ENCODE measurements at regions not wholly inside any gene's neighbourhood (a gene's known extent, or its start where the extent isn't known, plus 50 kb on each side); places are given as distances from the start of the nearest gene placed in this dataset.

DNA sequence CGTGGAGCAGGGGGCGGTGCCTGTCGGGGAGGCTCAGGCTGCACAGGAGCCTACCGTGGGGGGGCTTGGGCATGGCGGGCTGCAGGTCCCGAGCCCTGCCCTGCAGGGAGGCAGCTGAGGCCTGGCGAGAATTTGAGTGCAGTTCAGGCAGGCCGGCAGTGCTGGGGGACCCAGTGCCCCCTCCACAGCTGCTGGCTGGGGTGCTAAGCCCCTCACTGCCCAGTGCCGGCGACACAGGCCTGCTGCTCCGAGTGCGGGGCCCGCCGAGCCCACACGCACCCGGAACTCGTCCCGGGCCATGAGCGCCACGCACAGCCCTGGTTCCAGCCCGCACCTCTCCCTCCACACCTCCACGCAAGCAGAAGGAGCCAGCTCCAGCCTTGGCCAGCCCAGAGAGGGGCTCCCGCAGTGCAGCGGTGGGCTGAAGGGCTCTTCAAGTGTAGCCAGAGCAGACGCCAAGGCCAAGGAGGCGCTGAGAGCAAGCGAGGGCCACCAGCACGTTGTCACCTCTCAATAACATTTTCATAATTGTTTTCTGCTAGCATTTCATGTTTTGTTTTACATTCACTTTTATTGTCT is 1378.9 kb upstream of the CELF4 start:
- DNase-seq (ENCODE audit: low read depth, low spot score): no peak

DNA sequence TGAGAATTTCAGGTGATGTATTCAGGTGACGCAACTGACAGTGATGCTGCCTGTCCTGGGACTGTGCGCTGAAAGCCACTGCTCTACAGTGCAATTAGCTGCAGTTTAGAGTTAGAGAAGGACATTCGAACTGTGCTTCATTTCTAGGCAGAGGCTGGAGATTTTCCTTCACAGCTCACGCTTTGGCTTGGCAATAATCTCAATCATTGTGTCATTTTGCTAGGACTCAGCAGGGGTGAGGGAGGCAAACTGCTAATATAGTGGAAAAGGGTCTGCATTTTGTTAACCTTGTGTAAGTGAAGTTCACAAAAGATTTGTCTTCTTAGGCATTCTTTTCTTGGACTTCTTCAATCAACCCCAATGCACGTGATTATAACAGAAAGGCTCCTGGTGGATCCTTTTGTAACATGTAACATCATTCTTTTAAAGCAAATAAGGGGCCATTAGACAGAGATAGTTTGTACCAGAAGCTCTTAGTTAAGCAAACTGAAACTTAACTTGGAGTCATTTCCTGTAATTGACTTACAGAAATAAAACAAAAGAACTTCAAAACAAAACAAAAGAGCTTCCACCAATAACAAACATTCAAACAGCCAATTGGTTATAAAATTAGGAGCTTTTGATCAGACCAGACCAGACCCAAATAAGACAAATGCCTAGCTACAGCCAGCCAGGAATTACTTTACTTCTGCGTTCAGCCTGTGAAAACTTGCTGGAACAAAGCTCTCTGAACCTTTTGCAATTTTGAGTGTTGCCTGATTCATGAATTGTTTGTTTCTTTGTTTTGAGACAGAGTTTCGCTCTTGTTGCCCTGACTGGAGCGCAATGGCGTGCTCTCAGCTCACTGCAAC is 1376.3 kb upstream of the CELF4 start:
- DNase-seq (ENCODE audit: low read depth, low spot score): no peak

DNA sequence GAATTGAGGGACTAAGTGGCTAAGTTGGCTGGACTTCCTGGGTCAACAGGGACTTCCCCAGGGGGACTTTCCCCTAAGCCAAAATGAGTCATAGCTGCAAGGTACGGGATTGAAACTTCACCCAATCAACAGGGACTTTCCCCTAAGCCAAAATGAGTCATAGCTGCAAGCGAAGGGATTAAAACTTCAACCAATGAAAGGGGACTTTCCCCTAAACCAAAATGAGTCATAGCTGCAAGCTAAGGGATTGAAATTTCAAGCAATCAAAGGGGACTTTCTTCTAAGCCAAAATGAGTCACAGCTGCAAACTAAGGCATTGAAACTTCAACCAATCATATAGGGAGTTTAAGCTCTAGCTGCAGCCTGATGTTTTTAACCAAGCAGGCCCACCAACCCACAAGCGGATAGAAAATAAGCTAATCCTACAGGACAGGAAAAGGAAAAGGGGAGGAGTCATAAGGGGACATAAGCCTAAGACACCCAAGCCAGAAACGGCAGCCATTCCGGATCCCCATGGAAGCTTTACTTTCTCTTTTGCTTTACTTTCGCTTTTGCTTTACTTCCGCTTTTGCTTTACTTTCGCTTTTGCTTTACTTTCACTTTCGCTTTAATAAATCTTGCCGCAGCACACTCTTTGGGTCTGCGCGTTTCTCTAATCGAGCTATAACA is 1375.4 kb upstream of the CELF4 start:
- DNase-seq (ENCODE audit: low read depth, low spot score): peak; percentile 13

DNA sequence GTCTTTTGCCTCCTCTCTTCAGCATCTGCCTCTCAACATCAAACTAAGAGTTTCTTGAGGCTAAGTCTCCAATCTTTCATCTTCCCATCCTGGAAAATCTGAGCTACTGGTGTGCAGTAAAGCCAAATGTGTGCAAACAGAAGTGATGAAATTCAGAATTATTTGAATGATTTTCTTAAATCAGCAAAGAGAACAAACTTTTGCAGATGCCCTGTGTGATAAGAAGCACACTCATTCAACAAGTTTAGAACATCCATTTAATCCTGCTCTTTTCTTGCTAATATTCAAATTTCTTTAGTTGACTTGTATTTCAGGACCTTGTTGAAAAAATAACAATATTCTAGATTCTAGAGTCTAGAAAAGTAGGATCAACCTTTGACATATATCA is 1374.9 kb upstream of the CELF4 start:
- DNase-seq (ENCODE audit: low read depth, low spot score): no peak

DNA sequence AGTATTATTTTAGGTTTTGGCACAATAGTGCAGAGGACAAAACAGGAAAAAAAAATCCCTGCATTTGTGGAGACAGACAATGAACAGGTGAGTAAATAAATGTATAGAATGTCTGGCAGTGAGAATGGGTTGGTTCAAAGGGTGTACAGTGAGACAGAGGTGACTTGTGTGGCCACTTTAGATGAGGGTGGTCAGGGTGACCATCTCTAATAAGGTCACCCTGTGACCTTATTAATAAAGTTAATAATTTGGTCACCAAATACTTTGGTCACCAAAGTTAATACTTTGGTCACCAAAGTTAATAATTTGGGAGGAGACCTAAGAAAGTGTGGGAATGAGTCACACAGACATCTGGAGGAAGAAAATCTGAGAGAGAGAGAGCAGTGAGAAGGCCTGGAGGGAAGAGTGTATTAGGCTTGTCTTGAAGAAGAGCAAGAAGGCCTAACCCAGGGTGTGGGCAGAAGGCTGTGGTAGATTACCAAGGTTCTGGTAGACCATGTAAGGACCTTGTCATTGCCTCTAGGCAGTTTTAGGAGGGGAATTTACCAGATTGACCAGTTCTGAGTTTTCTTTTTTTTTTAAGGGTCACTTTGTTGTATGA is 1368.4 kb upstream of the CELF4 start:
- DNase-seq (ENCODE audit: low read depth, low spot score): no peak

DNA sequence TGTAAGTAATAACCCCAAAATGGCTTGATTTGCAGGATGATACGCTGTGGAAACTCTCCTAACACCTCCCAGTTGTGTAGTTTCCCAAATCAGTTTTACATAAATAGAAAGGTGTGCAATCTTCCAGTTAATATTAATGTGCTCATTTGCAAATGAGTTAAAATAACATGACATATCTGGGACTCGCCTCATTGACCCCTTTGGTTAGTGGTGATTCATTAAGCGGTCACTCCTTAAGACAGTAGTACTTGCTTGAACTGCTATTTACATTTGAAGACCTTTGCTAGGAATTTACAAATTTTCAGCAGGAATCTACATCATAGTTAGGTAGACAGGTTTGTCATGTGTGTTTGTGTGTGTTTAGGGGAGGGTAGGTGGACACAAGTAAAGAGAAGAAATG is 1367.7 kb upstream of the CELF4 start:
- DNase-seq (ENCODE audit: low read depth, low spot score): no peak

DNA sequence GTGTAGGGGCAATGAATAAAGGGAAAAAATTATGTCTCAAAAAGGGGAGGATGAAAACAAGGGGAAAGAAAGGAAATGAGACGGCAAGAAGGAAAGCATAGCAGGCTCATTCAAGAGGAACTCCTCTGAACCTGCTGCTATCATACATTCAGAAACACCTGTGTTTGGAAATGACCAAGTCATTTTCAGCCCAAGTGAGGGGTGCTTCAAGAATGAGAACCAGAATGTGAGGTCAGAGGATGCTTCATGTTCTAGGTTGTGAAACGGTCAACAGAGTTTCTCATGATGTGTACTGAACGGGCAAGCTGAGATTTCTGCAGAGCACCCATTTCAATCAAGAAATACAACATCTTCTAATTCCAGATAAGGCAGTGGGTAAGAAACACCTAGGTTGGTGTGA is 1367.2 kb upstream of the CELF4 start:
- no peak for DNase-seq (ENCODE audit: low read depth, low spot score)

DNA sequence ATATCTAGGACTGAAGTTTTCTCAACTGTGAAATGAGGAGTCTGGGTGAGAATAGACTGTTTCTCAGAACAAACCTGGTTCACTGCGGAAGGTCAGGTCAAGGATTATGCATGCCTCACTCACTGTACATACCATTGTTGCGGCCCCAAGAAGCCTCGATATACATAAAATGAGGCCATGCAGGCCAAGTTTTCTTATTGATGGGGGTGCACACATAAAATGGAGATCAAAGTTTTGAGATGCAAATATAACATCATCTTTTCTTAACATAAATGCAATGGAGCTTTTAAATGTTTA is 1366.1 kb upstream of the CELF4 start:
- no peak for DNase-seq (ENCODE audit: low read depth, low spot score)

DNA sequence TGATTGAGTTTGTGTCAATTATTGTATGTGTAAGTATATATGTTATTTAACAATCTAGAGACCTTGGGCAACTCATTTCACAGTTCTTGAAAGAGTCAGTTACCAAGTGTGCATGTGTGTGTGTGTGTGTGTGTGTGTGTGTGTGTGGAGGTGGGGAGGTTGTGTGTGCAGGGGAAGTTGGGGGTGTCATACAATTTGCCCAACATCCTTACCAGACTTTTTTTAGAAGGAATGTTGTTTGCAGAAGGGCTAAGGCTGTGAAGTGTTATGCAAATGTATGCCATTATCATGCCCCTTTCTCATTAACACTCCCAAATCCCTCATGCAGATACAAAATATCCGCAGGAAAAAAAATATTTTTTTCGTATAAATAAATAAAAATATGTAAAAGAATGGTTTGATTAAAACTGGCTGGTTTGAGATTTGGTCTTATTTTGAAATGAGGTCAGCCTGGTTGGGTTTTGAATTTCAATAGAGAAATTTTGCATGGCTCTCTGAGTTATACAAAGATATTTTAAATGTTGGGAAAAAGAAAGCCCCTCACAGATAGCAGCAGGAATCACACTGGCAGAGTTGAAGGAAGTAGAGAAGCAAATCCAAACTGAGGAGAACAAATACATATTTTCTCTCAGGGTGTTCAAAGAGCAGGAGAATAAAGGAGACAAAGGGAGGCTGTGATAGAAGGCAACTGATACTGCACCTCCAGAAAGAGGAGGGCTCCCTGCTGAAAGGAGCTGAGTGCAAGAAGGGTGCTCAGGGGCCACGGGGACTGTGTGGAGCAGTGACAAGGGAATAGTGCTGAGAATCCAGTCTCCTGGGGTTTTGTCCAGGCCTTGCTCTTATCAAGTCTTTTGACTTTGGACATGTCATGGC is 1365.5 kb upstream of the CELF4 start:
- no peak for DNase-seq (ENCODE audit: low read depth, low spot score)

DNA sequence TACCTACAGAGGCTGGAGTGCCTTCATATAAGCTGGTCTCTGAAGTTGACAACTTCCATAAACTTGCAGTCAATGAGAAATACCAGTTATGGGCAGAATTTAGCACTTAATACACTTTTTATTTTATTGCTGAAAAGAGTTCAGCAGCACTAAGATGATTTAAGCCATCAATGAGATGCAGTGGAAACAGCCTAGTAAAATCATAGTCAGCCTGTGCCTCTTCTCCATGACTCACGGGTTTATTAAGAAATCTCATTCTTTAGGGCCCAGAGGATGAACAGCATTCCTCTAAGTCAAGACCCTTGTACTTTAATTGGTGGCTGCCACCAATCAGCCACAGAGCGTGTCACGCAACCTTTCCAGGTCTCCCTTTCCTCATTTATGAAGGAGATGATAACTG is 1357.9 kb upstream of the CELF4 start:
- no peak for DNase-seq (ENCODE audit: low read depth, low spot score)

DNA sequence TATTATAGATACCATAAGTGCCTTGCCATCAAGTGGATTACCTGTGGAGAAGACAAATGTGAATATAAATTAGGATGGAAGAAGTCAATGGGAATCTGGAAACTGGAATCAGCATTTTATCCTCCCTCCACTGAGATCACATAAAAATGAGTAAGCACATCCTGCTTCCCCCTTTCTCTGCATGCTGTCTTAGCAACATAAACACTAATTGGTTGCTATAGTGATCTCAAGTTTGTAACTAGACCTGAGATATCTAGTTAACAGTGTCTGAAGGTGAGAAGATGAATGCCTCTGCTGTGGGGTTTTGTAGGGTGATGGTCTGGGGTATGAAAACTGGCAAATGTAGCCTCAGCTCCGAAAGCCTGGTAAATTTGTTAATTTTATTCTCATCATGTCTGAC is 1357.5 kb upstream of the CELF4 start:
- DNase-seq (ENCODE audit: low read depth, low spot score): no peak

DNA sequence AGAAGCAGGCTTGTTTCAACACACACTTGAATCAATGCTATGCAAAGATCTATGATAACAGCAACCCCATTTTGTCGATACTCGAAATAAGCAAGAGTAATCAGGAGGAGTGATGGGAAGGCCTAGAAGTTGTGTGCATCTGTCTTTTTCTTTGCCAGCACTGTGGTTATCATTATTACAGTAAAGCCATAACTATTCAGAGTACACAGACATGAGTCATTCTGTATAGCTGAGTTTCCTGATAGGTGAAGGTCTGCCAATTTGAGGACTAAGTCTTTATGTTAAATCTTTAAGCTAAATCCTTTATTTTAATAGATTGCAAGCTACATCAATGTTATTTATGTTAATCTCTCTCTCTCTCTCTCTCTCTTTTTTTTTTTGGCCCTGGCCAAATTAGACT is 1344.4 kb upstream of the CELF4 start:
- no peak for DNase-seq (ENCODE audit: low read depth, low spot score)

DNA sequence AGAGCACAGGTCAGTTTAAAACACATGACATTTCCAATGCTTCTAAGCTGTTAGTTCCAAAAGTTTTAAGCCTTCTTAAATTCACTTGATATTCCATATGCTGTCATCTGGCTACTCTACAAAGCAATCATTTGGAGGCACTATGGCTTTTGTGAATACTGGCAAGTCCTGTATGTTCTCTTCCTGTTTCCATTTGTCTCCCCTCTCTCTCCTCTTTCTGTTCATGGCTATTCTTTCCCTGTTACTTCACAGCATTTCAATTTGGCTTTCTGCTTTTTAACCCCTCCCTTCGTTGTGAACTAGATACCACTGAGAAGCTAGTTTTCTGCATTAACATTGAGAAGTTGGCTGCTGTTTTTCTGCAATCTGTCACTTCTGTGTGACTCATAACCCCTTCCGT is 1337.2 kb upstream of the CELF4 start:
- DNase-seq (ENCODE audit: low read depth, low spot score): no peak

DNA sequence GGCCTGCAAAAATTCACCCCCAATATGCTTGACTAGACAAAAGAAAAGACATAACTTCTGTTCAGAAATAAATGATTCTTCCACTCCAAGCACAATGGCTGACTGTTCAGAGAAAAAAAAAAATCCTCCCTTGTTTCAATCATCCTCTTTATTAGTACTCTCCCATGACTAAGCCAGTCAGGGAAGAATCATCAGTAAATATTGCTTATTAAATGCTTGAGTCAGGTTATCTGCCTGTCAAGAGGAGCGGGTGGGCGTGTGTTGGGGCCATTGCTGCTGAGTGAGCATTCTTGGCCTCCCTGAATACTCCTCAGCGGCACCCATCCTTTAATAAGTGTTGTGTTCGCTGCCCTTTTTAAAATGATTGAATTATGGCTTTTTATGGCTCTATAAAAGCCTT is 1334.8 kb upstream of the CELF4 start:
- no peak for DNase-seq (ENCODE audit: low read depth, low spot score)

DNA sequence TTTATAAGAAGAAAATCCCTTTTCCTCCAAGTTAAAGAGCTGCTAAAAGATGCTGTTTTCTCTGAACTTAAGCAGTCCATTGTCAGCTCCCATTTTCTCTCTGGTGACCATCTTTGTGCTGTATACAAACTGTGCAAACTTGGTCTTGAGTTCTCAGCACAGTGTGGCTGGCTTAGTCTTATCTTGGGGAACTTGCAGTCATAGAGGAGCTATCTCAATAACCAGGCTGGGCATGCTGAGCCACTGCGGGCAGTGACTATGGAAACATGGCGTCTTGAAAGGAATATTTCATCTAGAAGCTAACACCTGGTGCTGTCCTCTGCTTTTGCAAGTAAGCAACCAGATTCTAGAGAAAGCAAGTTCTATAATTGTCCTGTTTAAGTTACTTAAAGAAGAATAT is 1334.4 kb upstream of the CELF4 start:
- no peak for DNase-seq (ENCODE audit: low read depth, low spot score)

DNA sequence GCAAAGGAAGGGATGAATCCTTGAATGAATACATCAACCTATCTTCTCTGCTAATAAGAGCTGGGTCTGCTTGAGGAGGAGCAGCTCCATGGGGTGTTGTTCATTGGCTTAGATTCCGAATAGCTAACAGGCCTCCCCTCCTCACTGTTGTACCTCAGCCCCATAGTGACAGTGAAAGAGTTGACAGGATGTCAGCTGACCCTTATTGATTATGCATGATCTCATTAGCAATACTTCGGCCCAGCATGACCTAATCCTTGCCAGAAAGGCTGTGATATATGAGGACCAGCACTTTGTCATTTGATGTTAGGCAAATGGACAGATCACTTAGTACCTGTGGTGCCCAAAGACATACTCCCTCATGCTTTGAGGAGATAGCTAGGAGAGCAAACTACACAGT is 1333.7 kb upstream of the CELF4 start:
- DNase-seq (ENCODE audit: low read depth, low spot score): no peak

DNA sequence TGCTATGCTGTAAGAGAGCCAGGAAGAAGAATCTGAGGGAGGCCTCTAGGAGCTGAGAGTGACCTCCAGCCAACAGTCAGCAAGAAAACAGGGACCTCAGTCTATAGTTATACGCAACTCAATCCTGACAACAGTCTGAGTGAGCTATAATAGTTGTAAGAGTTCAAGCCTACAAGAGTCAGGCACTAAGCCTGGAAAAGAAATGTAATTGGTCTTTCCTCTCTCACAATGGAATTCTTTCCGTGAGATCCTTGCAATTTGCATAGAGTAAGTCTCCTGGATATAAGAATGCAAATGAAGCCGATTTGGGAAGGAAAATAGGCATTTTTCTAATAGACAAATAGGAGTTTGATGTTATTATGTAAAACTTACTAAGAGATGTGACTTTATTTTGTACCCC is 1332.6 kb upstream of the CELF4 start:
- DNase-seq (ENCODE audit: low read depth, low spot score): no peak

DNA sequence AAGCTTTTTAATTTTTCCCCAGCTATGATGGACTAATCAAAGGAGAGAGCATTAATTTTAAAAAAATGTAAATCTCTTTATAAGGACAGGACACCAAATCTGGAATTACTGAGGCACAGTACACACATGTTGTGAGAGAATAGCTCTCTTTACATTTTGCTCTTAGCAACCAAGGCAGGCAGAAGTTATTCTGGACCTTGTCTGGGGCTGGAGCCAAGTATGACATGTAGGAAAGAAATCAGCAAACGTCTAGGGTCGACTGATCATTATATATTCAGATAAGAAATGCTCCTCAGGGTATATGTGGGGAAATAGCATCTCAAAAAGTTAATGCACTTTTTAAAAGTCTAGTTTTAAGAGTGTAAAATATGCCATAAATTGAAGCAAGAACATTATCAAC is 1330.0 kb upstream of the CELF4 start:
- no peak for DNase-seq (ENCODE audit: low read depth, low spot score)

DNA sequence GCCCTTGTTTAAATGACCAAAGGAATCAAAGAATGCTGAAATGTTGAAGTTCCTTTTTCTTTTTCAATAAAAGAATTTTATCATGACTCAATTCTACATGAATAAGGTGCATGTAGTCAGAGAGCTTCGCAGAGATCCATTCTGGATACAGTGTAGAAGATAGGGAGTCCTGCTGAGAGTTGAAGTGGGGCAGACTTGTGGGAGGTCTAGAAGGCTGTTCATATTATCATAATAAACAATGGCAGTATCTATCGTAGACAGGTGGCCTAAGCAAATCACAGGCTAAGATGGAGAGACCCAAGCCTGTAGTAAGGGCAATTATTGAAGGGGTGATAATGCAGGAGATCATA is 1322.0 kb upstream of the CELF4 start:
- DNase-seq (ENCODE audit: low read depth, low spot score): no peak

DNA sequence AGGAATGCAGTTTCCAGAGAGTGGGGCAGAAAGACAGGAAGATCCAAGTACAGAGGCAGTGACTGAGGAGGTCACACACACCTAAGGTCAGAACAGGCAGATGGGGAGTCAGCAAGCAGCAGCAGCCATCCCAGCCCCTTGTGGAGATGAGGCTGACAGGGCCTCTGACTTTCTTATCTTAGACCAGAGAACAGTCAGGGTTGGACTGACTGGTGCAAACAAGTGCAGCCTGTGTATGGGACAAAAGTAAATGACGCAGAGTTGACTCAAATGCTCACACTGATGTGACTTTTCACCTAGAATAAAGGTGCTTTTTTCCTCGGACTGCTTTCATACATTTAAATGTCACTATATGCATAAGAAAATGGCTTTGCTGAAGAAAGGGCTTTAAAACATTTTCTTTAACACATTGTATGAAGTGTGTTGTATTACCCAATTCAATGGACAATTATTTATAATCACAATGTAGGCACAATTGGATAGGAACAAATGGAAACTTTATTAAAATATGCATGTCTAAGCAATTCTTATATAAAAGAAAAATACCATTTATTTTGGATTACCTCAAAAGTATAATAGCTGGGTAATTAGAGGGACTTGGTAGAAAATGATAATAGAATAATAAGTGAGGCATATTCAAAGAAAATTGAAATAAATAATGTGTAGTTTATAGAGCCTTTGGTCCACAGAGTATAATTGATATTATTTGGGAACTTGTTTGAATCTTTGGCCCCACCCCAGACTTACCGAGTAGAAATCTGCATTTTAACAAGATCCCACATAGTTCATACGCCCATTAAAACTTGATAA is 1321.5 kb upstream of the CELF4 start:
- no peak for DNase-seq (ENCODE audit: low read depth, low spot score)

DNA sequence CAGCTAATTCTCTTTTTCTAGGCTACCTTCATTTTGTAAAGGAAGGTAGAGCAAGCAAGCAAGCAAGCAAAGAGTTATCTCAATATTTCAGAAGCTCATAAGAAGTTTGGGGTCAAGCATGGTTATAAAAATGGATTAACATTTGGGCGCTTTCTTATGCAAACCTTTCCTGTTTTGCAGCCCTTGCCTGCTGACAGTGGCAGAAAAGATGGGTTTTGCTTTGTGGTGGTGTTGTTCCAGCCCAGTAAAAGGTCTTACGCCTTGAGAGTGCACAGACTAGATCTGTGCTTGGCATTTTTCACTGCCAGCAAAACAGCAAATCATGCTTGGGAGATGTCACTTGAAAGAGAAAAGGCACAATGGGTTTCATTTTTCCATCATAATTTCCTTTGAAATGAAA is 1320.6 kb upstream of the CELF4 start:
- no peak for DNase-seq (ENCODE audit: low read depth, low spot score)
